Stimulated activated CD4-positive, alpha-beta T cell treated with anti-CD3 and anti-CD28 coated beads, Interleukin-1b, Interleukin-23, amount 100 ng/mL, for 1 hour (primary cell): ENCODE measurements at regions not wholly inside any gene's neighbourhood (a gene's known extent, or its start where the extent isn't known, plus 50 kb on each side); places are given as distances from the start of the nearest gene placed in this dataset.

Source experiments
- DNase-seq, 2 donors: peaks; one replicate each; pipeline ENCODE4 v3.0.0-alpha.2; 2020; ENCODE audit warnings: low read depth in 2 of 2

GRCh38 chr20:24261351-24261750 lies 208.1 kb upstream of the SYNDIG1 start:
- no peak for DNase-seq

- no peak for DNase-seq
These were observed 212.3 kb upstream of the SYNDIG1 start for GRCh38 chr20:24257171-24257570.

- no peak for DNase-seq
These were observed 213.1 kb upstream of the SYNDIG1 start for GRCh38 chr20:24256307-24256706.

GRCh38 chr20:24254480-24254879 lies 214.9 kb upstream of the SYNDIG1 start:
- DNase-seq: no peak

- DNase-seq: no peak
These were observed 216.1 kb upstream of the SYNDIG1 start for GRCh38 chr20:24253321-24253720.

- no peak for DNase-seq
These were observed 224.3 kb upstream of the SYNDIG1 start for GRCh38 chr20:24245094-24245493.

- DNase-seq: no peak
These were observed 226.7 kb upstream of the SYNDIG1 start for GRCh38 chr20:24242763-24243162.

GRCh38 chr20:24241466-24241865 lies 228.0 kb upstream of the SYNDIG1 start:
- no peak for DNase-seq

GRCh38 chr20:24236963-24237362 lies 232.5 kb upstream of the SYNDIG1 start:
- DNase-seq: no peak

- no peak for DNase-seq
These were observed 233.2 kb upstream of the SYNDIG1 start for GRCh38 chr20:24236201-24236600.

GRCh38 chr20:24235296-24236175 lies 233.9 kb upstream of the SYNDIG1 start:
- no peak for DNase-seq

GRCh38 chr20:24227600-24227999 lies 239.0 kb upstream of the GGTLC1 start:
- DNase-seq: no peak

GRCh38 chr20:24212494-24212893 lies 223.9 kb upstream of the GGTLC1 start:
- no peak for DNase-seq

GRCh38 chr20:24211972-24212371 lies 223.4 kb upstream of the GGTLC1 start:
- no peak for DNase-seq

- no peak for DNase-seq
These were observed 221.8 kb upstream of the GGTLC1 start for GRCh38 chr20:24210356-24210755.

- DNase-seq: no peak
These were observed 220.1 kb upstream of the GGTLC1 start for GRCh38 chr20:24208652-24209051.

- DNase-seq: no peak
These were observed 219.3 kb upstream of the GGTLC1 start for GRCh38 chr20:24207803-24208300.

GRCh38 chr20:24206995-24207394 lies 218.4 kb upstream of the GGTLC1 start:
- no peak for DNase-seq

- DNase-seq: no peak
These were observed 215.1 kb upstream of the GGTLC1 start for GRCh38 chr20:24203526-24204183.

GRCh38 chr20:24199501-24199900 lies 210.9 kb upstream of the GGTLC1 start:
- no peak for DNase-seq

- no peak for DNase-seq
These were observed 205.6 kb upstream of the GGTLC1 start for GRCh38 chr20:24194143-24194542.

GRCh38 chr20:24190905-24191304 lies 202.3 kb upstream of the GGTLC1 start:
- no peak for DNase-seq

- DNase-seq: no peak
These were observed 197.2 kb upstream of the GGTLC1 start for GRCh38 chr20:24185791-24186190.
